ENCODE measurements at regions not wholly inside any gene's neighbourhood (a gene's known extent, or its start where the extent isn't known, plus 50 kb on each side); places are given as distances from the start of the nearest gene placed in this dataset.

DNA sequence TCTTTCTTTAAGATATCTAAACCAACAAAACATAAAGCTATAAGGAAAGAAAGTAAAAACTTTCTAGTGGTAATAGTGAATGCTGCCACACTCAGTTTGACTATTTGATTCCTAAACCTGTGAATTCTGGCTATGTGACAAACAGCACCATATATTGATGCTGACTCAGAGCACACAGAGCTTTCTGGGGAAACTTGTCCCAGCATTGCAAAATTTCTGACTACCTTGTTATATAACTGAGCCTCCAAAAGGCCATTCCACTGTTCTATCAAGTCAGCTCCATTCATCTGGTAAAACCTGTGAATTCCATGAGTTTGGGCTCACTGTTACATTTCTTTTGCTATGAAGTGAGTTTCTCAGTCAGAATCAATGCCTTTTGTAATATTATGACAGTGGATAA, 1229.7 kb downstream of the PCDH18 start:
- TF ChIP-seq, protein P1, sequence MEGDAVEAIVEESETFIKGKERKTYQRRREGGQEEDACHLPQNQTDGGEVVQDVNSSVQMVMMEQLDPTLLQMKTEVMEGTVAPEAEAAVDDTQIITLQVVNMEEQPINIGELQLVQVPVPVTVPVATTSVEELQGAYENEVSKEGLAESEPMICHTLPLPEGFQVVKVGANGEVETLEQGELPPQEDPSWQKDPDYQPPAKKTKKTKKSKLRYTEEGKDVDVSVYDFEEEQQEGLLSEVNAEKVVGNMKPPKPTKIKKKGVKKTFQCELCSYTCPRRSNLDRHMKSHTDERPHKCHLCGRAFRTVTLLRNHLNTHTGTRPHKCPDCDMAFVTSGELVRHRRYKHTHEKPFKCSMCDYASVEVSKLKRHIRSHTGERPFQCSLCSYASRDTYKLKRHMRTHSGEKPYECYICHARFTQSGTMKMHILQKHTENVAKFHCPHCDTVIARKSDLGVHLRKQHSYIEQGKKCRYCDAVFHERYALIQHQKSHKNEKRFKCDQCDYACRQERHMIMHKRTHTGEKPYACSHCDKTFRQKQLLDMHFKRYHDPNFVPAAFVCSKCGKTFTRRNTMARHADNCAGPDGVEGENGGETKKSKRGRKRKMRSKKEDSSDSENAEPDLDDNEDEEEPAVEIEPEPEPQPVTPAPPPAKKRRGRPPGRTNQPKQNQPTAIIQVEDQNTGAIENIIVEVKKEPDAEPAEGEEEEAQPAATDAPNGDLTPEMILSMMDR (IDR thresholded peaks at IDR 0.05; ENCODE audit: low read depth, low read length), result no peak
- Histone ChIP-seq H3K9me3 (no peaks in the 10 kb centered on the region), H3K4me1 (peaks cover 8% of the 10 kb centered on the region), H3K4me3 (ENCODE audit: low read depth, low read length) (no peak overlapping the region), H3K36me3 (no peaks in the 10 kb centered on the region), H3K27me3 (no peaks in the 10 kb centered on the region)
- no peak for DNase-seq

DNA sequence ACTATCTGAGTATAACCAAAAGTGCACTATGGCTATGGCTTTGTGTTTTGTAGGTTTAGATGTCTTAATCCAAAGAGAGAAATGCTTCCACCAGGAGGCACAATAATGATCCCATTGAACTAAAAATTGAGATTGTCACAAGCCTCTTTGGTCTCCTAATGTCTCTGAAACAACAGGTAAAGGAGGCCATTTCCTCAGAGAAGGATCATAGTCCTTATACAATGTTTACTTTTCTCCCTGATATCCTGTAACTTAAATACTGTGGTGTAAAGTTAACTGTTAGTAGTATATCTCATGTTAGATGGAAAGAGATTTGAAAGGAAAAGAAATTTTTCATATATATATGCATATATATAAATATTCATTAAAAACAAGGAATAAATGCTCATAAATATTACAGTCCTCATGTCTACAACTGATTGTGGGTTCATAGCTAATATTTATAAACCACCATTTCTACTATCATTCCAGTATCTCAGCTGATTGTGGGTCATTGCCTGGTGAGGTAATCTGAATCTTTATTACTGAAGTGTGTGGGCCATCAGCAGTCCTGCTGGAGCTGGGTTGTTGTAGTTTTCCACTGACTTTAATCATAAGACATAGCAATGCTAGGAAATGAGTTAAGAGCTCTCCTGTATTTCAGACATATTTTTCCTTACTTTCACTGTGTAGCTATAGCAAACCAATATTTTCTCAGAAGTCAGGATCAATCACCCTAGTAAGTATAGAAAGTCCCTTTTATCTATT, 1230.4 kb downstream of the PCDH18 start:
- TF ChIP-seq, protein P1 (IDR thresholded peaks at IDR 0.05; ENCODE audit: low read depth, low read length), result no peak
- Histone ChIP-seq H3K27me3 (no peaks in the 10 kb centered on the region), H3K4me1 (peaks cover 6% of the 10 kb centered on the region), H3K4me3 (ENCODE audit: low read depth, low read length) (no peak overlapping the region), H3K9me3 (no peaks in the 10 kb centered on the region), H3K36me3 (no peaks in the 10 kb centered on the region)
- no peak for DNase-seq

DNA sequence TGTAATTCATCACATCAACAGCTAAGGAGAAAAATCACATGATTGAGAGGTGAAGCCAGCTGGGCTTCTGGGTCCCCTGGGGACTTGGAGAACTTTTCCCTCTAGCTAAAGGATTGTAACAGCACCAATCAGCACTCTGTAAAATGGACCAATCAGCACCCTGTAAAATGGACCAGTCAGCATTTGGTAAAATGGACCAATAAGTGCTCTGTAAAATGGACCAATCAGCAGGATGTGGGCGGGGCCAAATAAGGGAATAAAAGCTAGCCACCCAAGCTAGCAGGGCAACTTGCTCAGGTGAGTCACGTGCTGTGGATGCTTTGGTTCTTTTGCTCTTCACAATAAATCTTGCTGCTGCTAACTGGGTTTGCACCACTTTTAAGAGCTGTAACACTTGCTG, 1248.3 kb downstream of the PCDH18 start:
- no peak for DNase-seq
- Histone ChIP-seq H3K27me3 (no peaks in the 10 kb centered on the region), H3K4me3 (ENCODE audit: low read depth, low read length) (no peak overlapping the region), H3K4me1 (no peaks in the 10 kb centered on the region), H3K9me3 (no peaks in the 10 kb centered on the region; the same call in 1 of the 2 replicates), H3K36me3 (no peaks in the 10 kb centered on the region)
- TF ChIP-seq, protein P1 (IDR thresholded peaks at IDR 0.05; ENCODE audit: low read depth, low read length), result no peak

DNA sequence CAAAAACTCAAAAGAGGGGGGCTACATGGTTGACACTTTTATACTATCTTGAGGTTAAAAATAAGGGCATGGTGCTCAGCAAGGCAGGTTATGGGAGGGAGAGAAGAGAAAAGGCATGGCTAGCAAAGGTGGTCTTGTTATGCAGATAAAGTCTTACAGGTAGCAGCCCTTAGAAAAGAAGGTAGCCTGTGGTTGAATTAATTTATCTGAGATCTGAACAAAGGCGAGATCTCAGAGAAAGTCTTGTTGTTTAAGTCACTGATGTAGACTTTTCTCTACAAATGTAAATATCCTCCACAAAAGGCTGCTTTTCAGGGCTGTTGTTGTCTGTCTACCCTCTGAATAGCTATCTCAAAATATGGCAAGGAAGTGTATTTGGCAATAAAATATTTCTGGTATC, 1250.4 kb downstream of the PCDH18 start:
- H3K27me3 ChIP-seq, result no peaks in the 10 kb centered on the region
- no peaks in the 10 kb centered on the region for H3K36me3 ChIP-seq
- H3K9me3 ChIP-seq, result no peaks in the 10 kb centered on the region; the same call in 1 of the 2 replicates
- peaks cover 6% of the 10 kb centered on the region for H3K4me1 ChIP-seq
- no peak overlapping the region for H3K4me3 ChIP-seq (ENCODE audit: low read depth, low read length)
- DNase-seq, result no peak
- TF ChIP-seq, protein P1 (IDR thresholded peaks at IDR 0.05; ENCODE audit: low read depth, low read length), result no peak

DNA sequence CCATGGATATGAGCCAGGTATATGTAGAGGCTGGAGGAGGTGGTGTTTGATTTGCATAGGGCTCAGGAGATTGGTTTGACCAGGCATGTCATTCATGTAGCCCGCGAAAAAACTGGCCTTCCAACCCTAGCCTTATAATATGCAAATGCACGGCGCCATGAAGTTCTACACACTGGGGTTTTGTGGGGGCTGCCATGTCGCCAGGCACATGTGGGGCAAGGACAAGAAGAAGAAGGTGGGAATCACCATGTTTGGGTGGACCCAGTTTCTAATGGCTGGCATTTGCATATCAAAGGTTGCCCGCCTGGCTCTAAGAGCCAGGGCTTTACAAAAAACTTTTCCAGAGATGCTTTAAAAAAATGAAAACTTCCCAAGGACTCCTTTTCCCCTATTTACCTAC, 1251.0 kb downstream of the PCDH18 start:
- Histone ChIP-seq H3K9me3 (no peaks in the 10 kb centered on the region; the same call in 1 of the 2 replicates), H3K4me3 (ENCODE audit: low read depth, low read length) (no peak overlapping the region), H3K4me1 (peaks cover 6% of the 10 kb centered on the region), H3K27me3 (no peaks in the 10 kb centered on the region), H3K36me3 (no peaks in the 10 kb centered on the region)
- TF ChIP-seq, protein P1 (IDR thresholded peaks at IDR 0.05; ENCODE audit: low read depth, low read length), result no peak
- DNase-seq, result no peak

DNA sequence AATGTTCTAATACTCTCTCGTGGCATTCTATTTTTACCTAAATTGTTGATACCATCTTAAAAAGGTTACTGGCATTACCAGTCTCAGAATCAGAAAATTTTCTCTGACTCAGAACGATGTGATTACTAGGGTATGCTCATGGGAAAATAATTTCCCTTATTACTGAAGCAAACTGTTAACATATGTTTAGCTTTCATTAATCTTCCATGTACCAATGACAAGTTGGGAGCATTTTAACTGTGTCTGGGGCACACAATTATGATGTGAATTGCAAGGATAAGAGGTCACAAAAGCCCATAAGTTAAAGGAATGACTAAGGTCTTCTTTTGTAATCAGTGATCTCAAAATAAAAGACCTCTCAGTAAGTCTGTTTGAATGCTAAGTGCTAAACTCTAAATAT, 1254.6 kb downstream of the PCDH18 start:
- Histone ChIP-seq H3K4me3 (ENCODE audit: low read depth, low read length) (no peak overlapping the region), H3K27me3 (no peaks in the 10 kb centered on the region), H3K4me1 (peaks cover 6% of the 10 kb centered on the region), H3K36me3 (no peaks in the 10 kb centered on the region), H3K9me3 (no peaks in the 10 kb centered on the region)
- TF ChIP-seq, protein P1 (IDR thresholded peaks at IDR 0.05; ENCODE audit: low read depth, low read length), result no peak
- DNase-seq, result no peak

Measured in BE2C (cell line).